T-helper 2 cell treated with Interferon-gamma antibody and Interleukin-4, amounts not matched to agents 5 μg/mL and 100 μg/mL, for 36 hours (primary cell): ENCODE measurements at regions not wholly inside any gene's neighbourhood (a gene's known extent, or its start where the extent isn't known, plus 50 kb on each side); places are given as distances from the start of the nearest gene placed in this dataset.
"Not testable (repeated sequence)": the region's sequence is repeated elsewhere in the genome, so short reads cannot be mapped to it uniquely, and the experiment has no call there.

Experiments
- DNase-seq: peaks from one replicate; pipeline ENCODE4 v3.0.0; 2021; ENCODE audit warnings: low spot score
- H3K27ac Mint-ChIP-seq: one replicate; pipeline ENCODE4 v1.8.0; 2021; ENCODE audit warnings: mild to moderate bottlenecking, mixed read lengths
- H3K27me3 Mint-ChIP-seq: one replicate; pipeline ENCODE4 v1.8.0; 2021; ENCODE audit warnings: low read depth, mixed read lengths
- H3K36me3 Mint-ChIP-seq: one replicate; pipeline ENCODE4 v1.8.0; 2021; ENCODE audit warnings: low read depth, mixed read lengths
- H3K4me1 Mint-ChIP-seq: one replicate; pipeline ENCODE4 v1.8.0; 2021; ENCODE audit warnings: low read depth, mixed read lengths
- H3K4me3 Mint-ChIP-seq: one replicate; pipeline ENCODE4 v1.8.0; 2022; ENCODE audit warnings: mild to moderate bottlenecking, moderate library complexity, mixed read lengths
- H3K9me3 Mint-ChIP-seq: one replicate; pipeline ENCODE4 v1.8.0; 2021; ENCODE audit warnings: mixed read lengths

- Mint-ChIP-seq H3K27me3 (no peaks in the 10 kb centered on the region), H3K9me3 (peaks cover 28% of the 10 kb centered on the region), H3K36me3 (no peaks in the 10 kb centered on the region), H3K4me1 (no peaks in the 10 kb centered on the region), H3K27ac (no peak overlapping the region), H3K4me3 (no peak overlapping the region)
- no peak for DNase-seq
These were observed 522.7 kb downstream of the HTR1A start for GRCh38 chr5:63439537-63439936.

- no peak overlapping the region for H3K27ac Mint-ChIP-seq
These were observed 552.5 kb downstream of the HTR1A start for GRCh38 chr5:63409737-63410136.

GRCh38 chr5:63408984-63409383 is 553.3 kb downstream of the HTR1A start:
- Mint-ChIP-seq H3K27me3 (no peaks in the 10 kb centered on the region), H3K36me3 (no peaks in the 10 kb centered on the region), H3K9me3 (no peaks in the 10 kb centered on the region), H3K4me1 (no peaks in the 10 kb centered on the region), H3K27ac (no peak overlapping the region), H3K4me3 (no peak overlapping the region)
- DNase-seq, result no peak

More at GRCh38 chr5:63409737-63410136, 552.5 kb downstream of the HTR1A start:
- peaks cover 3% of the 10 kb centered on the region for H3K9me3 Mint-ChIP-seq
- no peaks in the 10 kb centered on the region for H3K4me1 Mint-ChIP-seq
- no peaks in the 10 kb centered on the region for H3K36me3 Mint-ChIP-seq
- no peak for DNase-seq
- H3K4me3 Mint-ChIP-seq, result no peak overlapping the region
- no peaks in the 10 kb centered on the region for H3K27me3 Mint-ChIP-seq

- Mint-ChIP-seq H3K9me3 (no peaks in the 10 kb centered on the region), H3K27ac (no peak overlapping the region), H3K27me3 (no peaks in the 10 kb centered on the region), H3K36me3 (no peaks in the 10 kb centered on the region), H3K4me3 (no peak overlapping the region), H3K4me1 (no peaks in the 10 kb centered on the region)
- DNase-seq, result no peak
These were observed 560.7 kb downstream of the HTR1A start for GRCh38 chr5:63401436-63402046.

- Mint-ChIP-seq H3K4me1 (no peaks in the 10 kb centered on the region), H3K4me3 (no peak overlapping the region), H3K9me3 (no peaks in the 10 kb centered on the region), H3K36me3 (no peaks in the 10 kb centered on the region), H3K27me3 (no peaks in the 10 kb centered on the region), H3K27ac (no peak overlapping the region)
- no peak for DNase-seq
These were observed 562.2 kb downstream of the HTR1A start for GRCh38 chr5:63400079-63400478.

GRCh38 chr5:63398346-63398745 is 563.9 kb downstream of the HTR1A start:
- Mint-ChIP-seq H3K9me3 (no peaks in the 10 kb centered on the region), H3K4me1 (no peaks in the 10 kb centered on the region), H3K27ac (no peak overlapping the region), H3K27me3 (no peaks in the 10 kb centered on the region), H3K4me3 (no peak overlapping the region), H3K36me3 (no peaks in the 10 kb centered on the region)
- DNase-seq, result no peak

GRCh38 chr5:63388188-63388587 is 574.1 kb downstream of the HTR1A start:
- H3K36me3 Mint-ChIP-seq, H3K9me3 Mint-ChIP-seq, H3K27me3 Mint-ChIP-seq, DNase-seq, H3K4me1 Mint-ChIP-seq, H3K27ac Mint-ChIP-seq, H3K4me3 Mint-ChIP-seq: not testable (repeated sequence)

GRCh38 chr5:63375851-63376250 is 586.4 kb downstream of the HTR1A start:
- DNase-seq, result no peak
- Mint-ChIP-seq H3K27ac (no peak overlapping the region), H3K9me3 (peaks cover 17% of the 10 kb centered on the region), H3K4me1 (no peaks in the 10 kb centered on the region), H3K36me3 (no peaks in the 10 kb centered on the region), H3K4me3 (no peak overlapping the region), H3K27me3 (no peaks in the 10 kb centered on the region)

- Mint-ChIP-seq H3K27ac (no peak overlapping the region), H3K27me3 (no peaks in the 10 kb centered on the region), H3K9me3 (peaks cover 17% of the 10 kb centered on the region), H3K36me3 (no peaks in the 10 kb centered on the region), H3K4me3 (no peak overlapping the region), H3K4me1 (no peaks in the 10 kb centered on the region)
- no peak for DNase-seq
These were observed 588.2 kb downstream of the HTR1A start for GRCh38 chr5:63374085-63374484.

- no peak for DNase-seq
- H3K9me3 Mint-ChIP-seq, result peaks cover 28% of the 10 kb centered on the region
- H3K27me3 Mint-ChIP-seq, result no peaks in the 10 kb centered on the region
- H3K36me3 Mint-ChIP-seq, result no peaks in the 10 kb centered on the region
- H3K4me3 Mint-ChIP-seq, result no peak overlapping the region
- H3K4me1 Mint-ChIP-seq, result no peaks in the 10 kb centered on the region
- no peak overlapping the region for H3K27ac Mint-ChIP-seq
These were observed 611.1 kb downstream of the HTR1A start for GRCh38 chr5:63351164-63351563.

- H3K4me3 Mint-ChIP-seq, result no peak overlapping the region
- no peaks in the 10 kb centered on the region for H3K27me3 Mint-ChIP-seq
- H3K36me3 Mint-ChIP-seq, result no peaks in the 10 kb centered on the region
- H3K27ac Mint-ChIP-seq, result no peak overlapping the region
- no peaks in the 10 kb centered on the region for H3K4me1 Mint-ChIP-seq
- no peak for DNase-seq
- peaks cover 13% of the 10 kb centered on the region for H3K9me3 Mint-ChIP-seq
These were observed 615.8 kb downstream of the HTR1A start for GRCh38 chr5:63346451-63346850.

GRCh38 chr5:63341442-63341841 is 620.8 kb downstream of the HTR1A start:
- H3K27me3 Mint-ChIP-seq, result no peaks in the 10 kb centered on the region
- no peaks in the 10 kb centered on the region for H3K4me1 Mint-ChIP-seq

GRCh38 chr5:63323926-63324325 is 638.3 kb downstream of the HTR1A start:
- H3K27ac Mint-ChIP-seq, result no peak overlapping the region
- no peaks in the 10 kb centered on the region for H3K4me1 Mint-ChIP-seq
- H3K36me3 Mint-ChIP-seq, result no peaks in the 10 kb centered on the region
- H3K9me3 Mint-ChIP-seq, result peaks cover 7% of the 10 kb centered on the region
- no peaks in the 10 kb centered on the region for H3K27me3 Mint-ChIP-seq
- no peak overlapping the region for H3K4me3 Mint-ChIP-seq
- DNase-seq, result no peak

More at GRCh38 chr5:63341442-63341841, 620.8 kb downstream of the HTR1A start:
- Mint-ChIP-seq H3K4me3 (no peak overlapping the region), H3K27ac (no peak overlapping the region), H3K9me3 (peaks cover 5% of the 10 kb centered on the region), H3K36me3 (no peaks in the 10 kb centered on the region)
- no peak for DNase-seq

- DNase-seq, result no peak
- Mint-ChIP-seq H3K4me3 (no peak overlapping the region), H3K9me3 (peaks cover 3% of the 10 kb centered on the region), H3K27me3 (no peaks in the 10 kb centered on the region), H3K36me3 (no peaks in the 10 kb centered on the region), H3K4me1 (no peaks in the 10 kb centered on the region), H3K27ac (no peak overlapping the region)
These were observed 647.7 kb downstream of the HTR1A start for GRCh38 chr5:63314551-63314950.

- Mint-ChIP-seq H3K9me3 (peaks cover 3% of the 10 kb centered on the region), H3K4me1 (no peaks in the 10 kb centered on the region), H3K27ac (no peak overlapping the region), H3K36me3 (no peaks in the 10 kb centered on the region), H3K4me3 (no peak overlapping the region), H3K27me3 (no peaks in the 10 kb centered on the region)
- DNase-seq, result no peak
These were observed 651.6 kb downstream of the HTR1A start for GRCh38 chr5:63310644-63311043.
